Left ventricle myocardium inferior (tissue), 1 donor: ENCODE measurements at regions not wholly inside any gene's neighbourhood (a gene's known extent, or its start where the extent isn't known, plus 50 kb on each side); places are given as distances from the start of the nearest gene placed in this dataset.

Source experiments
- DNase-seq: peaks from one replicate; pipeline ENCODE4 v3.0.0-alpha.2; 2020
- H3K27ac ChIP-seq: fragments of 200-600 bp; replicated peaks from 2 replicates; pipeline ENCODE4 v1.8.0; 2021
- H3K27me3 ChIP-seq: fragments of 200-600 bp; 2 replicates; pipeline ENCODE4 v1.8.0; 2021; ENCODE audit warnings: low read depth
- H3K36me3 ChIP-seq: fragments of 200-600 bp; 2 replicates; pipeline ENCODE4 v1.8.0; 2021
- H3K4me1 ChIP-seq: fragments of 200-600 bp; 2 replicates; pipeline ENCODE4 v1.8.0; 2021
- H3K4me3 ChIP-seq: fragments of 200-600 bp; 2 replicates; pipeline ENCODE4 v1.8.0; 2021; ENCODE audit warnings: mild to moderate bottlenecking, moderate library complexity
- H3K9me3 ChIP-seq: fragments of 200-600 bp; replicated peaks from 2 replicates; pipeline ENCODE4 v1.8.0; 2021
- CTCF ChIP-seq: fragments of 200-600 bp; IDR thresholded peaks from 2 replicates; pipeline ENCODE4 v1.8.0; 2021; ENCODE audit warnings: antibody characterized with exemption, mild to moderate bottlenecking, borderline replicate concordance
- intact Hi-C: fragments of 100-400 bp; cut with micrococcal nuclease; formaldehyde crosslinking; loops from one replicate; pipeline ENCODE4 v1.11.0; 2022
- donor health status: DM: no; HTN: yes; CAD: no; lungs with severe emphysema.

GRCh38 chr21:26784974-26785373, 60.2 kb downstream of the ADAMTS1 start:
- Histone ChIP-seq H3K27me3 (no peaks in the 10 kb centered on the region), H3K27ac (peak overlapping the region; percentile 73), H3K4me3 (no peak overlapping the region), H3K4me1 (peaks cover 40% of the 10 kb centered on the region), H3K9me3 (no peaks in the 10 kb centered on the region), H3K36me3 (no peaks in the 10 kb centered on the region)
- intact Hi-C loops, result no loop called here
- DNase-seq, result no peak
- TF ChIP-seq CTCF, result no peak

- H3K4me3 ChIP-seq, result no peak overlapping the region
- peak overlapping the region; percentile 73 for H3K27ac ChIP-seq
- no peak for TF ChIP-seq CTCF
- intact Hi-C loops, result no loop called here
- DNase-seq, result no peak
- H3K4me1 ChIP-seq, result peaks cover 36% of the 10 kb centered on the region
- H3K27me3 ChIP-seq, result no peaks in the 10 kb centered on the region
- no peaks in the 10 kb centered on the region for H3K36me3 ChIP-seq
- no peaks in the 10 kb centered on the region for H3K9me3 ChIP-seq
These were observed 61.6 kb downstream of the ADAMTS1 start for GRCh38 chr21:26783466-26784195.

GRCh38 chr21:26782747-26783146, 62.5 kb downstream of the ADAMTS1 start:
- no peak for TF ChIP-seq CTCF
- H3K9me3 ChIP-seq, result no peaks in the 10 kb centered on the region
- no peaks in the 10 kb centered on the region for H3K27me3 ChIP-seq
- peaks cover 36% of the 10 kb centered on the region for H3K4me1 ChIP-seq
- DNase-seq, result no peak
- intact Hi-C loops, result no loop called here
- H3K4me3 ChIP-seq, result no peak overlapping the region
- no peaks in the 10 kb centered on the region for H3K36me3 ChIP-seq
- H3K27ac ChIP-seq, result peak overlapping the region; percentile 73

- Histone ChIP-seq H3K9me3 (no peaks in the 10 kb centered on the region), H3K27ac (peak overlapping the region; percentile 73), H3K4me1 (peaks cover 36% of the 10 kb centered on the region), H3K27me3 (no peaks in the 10 kb centered on the region), H3K36me3 (no peaks in the 10 kb centered on the region), H3K4me3 (no peak overlapping the region)
- intact Hi-C loops, result no loop called here
- TF ChIP-seq CTCF, result no peak
- DNase-seq, result no peak
These were observed 62.9 kb downstream of the ADAMTS1 start for GRCh38 chr21:26782331-26782730.

GRCh38 chr21:26781331-26781730, 63.9 kb downstream of the ADAMTS1 start:
- H3K27me3 ChIP-seq, result no peaks in the 10 kb centered on the region
- H3K4me3 ChIP-seq, result no peak overlapping the region
- intact Hi-C loops, result no loop called here
- no peak for DNase-seq
- H3K9me3 ChIP-seq, result no peaks in the 10 kb centered on the region
- peak overlapping the region; percentile 73 for H3K27ac ChIP-seq
- no peak for TF ChIP-seq CTCF
- H3K36me3 ChIP-seq, result no peaks in the 10 kb centered on the region
- H3K4me1 ChIP-seq, result peaks cover 36% of the 10 kb centered on the region
